K562 (cell line): ENCODE measurements at regions not wholly inside any gene's neighbourhood (a gene's known extent, or its start where the extent isn't known, plus 50 kb on each side); places are given as distances from the start of the nearest gene placed in this dataset.

Source experiments
- ATAC-seq: fragments of 200-7000 bp; cut with Tn5 transposase; 3 replicates; pipeline ENCODE4 v1.9.1; 2020; ENCODE audit warnings: moderate library complexity
- BruUV-seq: library from RNA; stranded (reverse); fragments of 400-500 nt; replicated peaks from 2 replicates; lab custom pipeline; 2021; lab: Mats Ljungman, UMichigan
- CTCF ChIA-PET: fragments of 300-600 bp; formaldehyde crosslinking; extraction: SDS; loops from one replicate; lab custom pipeline; 2021; ENCODE audit warnings: low intra/inter-chr PET ratio; lab: Yijun Ruan, JAX
- POLR2A ChIA-PET: fragments of 300-600, 350-650 bp; sonication (Branson Sonifier 250); formaldehyde crosslinking; extraction: SDS; loops from one replicate; lab custom pipeline; 2021; ENCODE audit warnings: antibody characterized with exemption, inconsistent platforms; lab: Yijun Ruan, JAX
- DNase-seq, 4 experiments: peaks; one replicate each; pipeline versions ENCODE4 v3.0.0 to v3.0.0-alpha.2; 2011 to 2018; ENCODE audit warnings: low spot score in 3 of 4, mixed read lengths in 3 of 4; ENCODE audit errors: extremely low read depth in 1 of 4
- FAIRE-seq: peaks from 2 replicates; lab custom pipeline; 2011; peaks lifted over from hg19 to GRCh38; lab: Jason Lieb, UNC
- H2AFZ ChIP-seq: 2 replicates; pipeline ENCODE4 v1.6.0; 2011; ENCODE audit warnings: low read depth, low read length, control low read depth, inconsistent platforms
- H3K27ac ChIP-seq: fragments of 200-600 bp; 3 replicates; pipeline ENCODE4 v1.8.0; 2011; ENCODE audit warnings: low read depth, mild to moderate bottlenecking, control low read depth, inconsistent platforms, low read length, moderate library complexity, mixed read lengths; ENCODE audit errors: extremely low read depth
- H3K27me3 ChIP-seq, 2 experiments: fragments of 300-600 bp in 1 of 2; 2 replicates in 1 of 2; 3 replicates in 1 of 2; pipeline versions ENCODE4 v1.6.0 to v1.8.0; 2011; ENCODE audit warnings: inconsistent platforms in 2 of 2, low read length in 2 of 2, mild to moderate bottlenecking in 1 of 2, mixed read lengths in 1 of 2, moderate library complexity in 1 of 2; ENCODE audit not compliant: control insufficient read depth in 2 of 2, insufficient read depth in 2 of 2
- H3K36me3 ChIP-seq: fragments of 300-600 bp; 3 replicates; pipeline ENCODE4 v1.8.0; 2011; ENCODE audit warnings: mild to moderate bottlenecking, low read length, inconsistent platforms; ENCODE audit not compliant: control insufficient read depth, insufficient read depth
- H3K4me1 ChIP-seq, 2 experiments: fragments of 200-600 bp in 1 of 2; replicated peaks in 1 of 2; 2 replicates in 1 of 2; 3 replicates in 1 of 2; pipeline versions ENCODE4 v1.5.1 to v1.8.0; 2011; ENCODE audit warnings: inconsistent platforms in 2 of 2, low read length in 2 of 2, mild to moderate bottlenecking in 1 of 2, mixed read lengths in 1 of 2, moderate library complexity in 1 of 2; ENCODE audit not compliant: control insufficient read depth in 2 of 2, insufficient read depth in 2 of 2
- H3K4me2 ChIP-seq: 2 replicates; pipeline ENCODE4 v1.6.1; 2011; ENCODE audit warnings: low read length, control low read depth, inconsistent platforms, mixed read lengths; ENCODE audit not compliant: insufficient read depth
- H3K4me3 ChIP-seq: fragments of 200-600 bp; sonication (generic), shearing (Covaris generic); 2 replicates; pipeline ENCODE4 v1.5.1; 2016; ENCODE audit warnings: control low read depth, inconsistent platforms
- H3K79me2 ChIP-seq: fragments of 200-600 bp; 3 replicates; pipeline ENCODE4 v1.8.0; 2011; ENCODE audit warnings: low read length, inconsistent platforms; ENCODE audit not compliant: control insufficient read depth, insufficient read depth
- H3K9ac ChIP-seq, 2 experiments: 2 replicates each; pipeline versions ENCODE4 v1.6.0 to v1.6.1; 2011; ENCODE audit warnings: low read depth in 2 of 2, low read length in 2 of 2, control low read depth in 1 of 2, inconsistent platforms in 1 of 2, mild to moderate bottlenecking in 1 of 2, mixed read lengths in 1 of 2; ENCODE audit not compliant: insufficient read depth in 1 of 2
- H3K9me1 ChIP-seq: one replicate; pipeline ENCODE4 v1.6.0; 2011; ENCODE audit warnings: inconsistent platforms, mild to moderate bottlenecking, low read length, moderate library complexity; ENCODE audit not compliant: control insufficient read depth, insufficient read depth
- H3K9me3 ChIP-seq: replicated peaks from 2 replicates; pipeline ENCODE4 v1.5.1; 2011; ENCODE audit warnings: low read depth, low read length, inconsistent platforms; ENCODE audit not compliant: control insufficient read depth, insufficient read depth
- H4K20me1 ChIP-seq: replicated peaks from 2 replicates; pipeline ENCODE4 v1.6.1; 2011; ENCODE audit warnings: low read length, inconsistent platforms, mixed read lengths; ENCODE audit not compliant: control insufficient read depth, insufficient read depth
- BCOR ChIP-seq: fragments of 450-650 bp; IDR thresholded peaks from 2 replicates; pipeline ENCODE4 v1.6.1; 2016
- HEY1 ChIP-seq: fragments of 250-450 bp; sonication (Bioruptor Pico); IDR thresholded peaks from 2 replicates; pipeline ENCODE4 v1.5.0; 2020; ENCODE audit warnings: mild to moderate bottlenecking, moderate library complexity, borderline replicate concordance
- MEF2D ChIP-seq: conservative IDR thresholded peaks from 2 replicates; pipeline ENCODE4 v1.6.1; 2016; ENCODE audit warnings: low read depth, missing genetic modification characterization, missing compliant biosample characterization
- RBM25 ChIP-seq: fragments of 200-400 bp; formaldehyde crosslinking; IDR thresholded peaks from 2 replicates; pipeline ENCODE4 v1.6.1; 2018; ENCODE audit warnings: low read length, low read depth, moderate library complexity; ENCODE audit not compliant: severe bottlenecking
- SRSF9 ChIP-seq: fragments of 200-400 bp; formaldehyde crosslinking; IDR thresholded peaks from 2 replicates; pipeline ENCODE4 v1.6.1; 2017; ENCODE audit warnings: low read depth, low read length, borderline replicate concordance
- TARDBP ChIP-seq: fragments of 450-650 bp; IDR thresholded peaks from 2 replicates; pipeline ENCODE4 v1.6.1; 2016
- TEAD1 ChIP-seq, 2 experiments: fragments of 450-650 bp in 1 of 2; sonication (generic) in 1 of 2; formaldehyde crosslinking; IDR thresholded peaks; 2 replicates each; pipeline versions ENCODE4 v1.4.0 to v1.8.0; 2020 to 2022; ENCODE audit warnings: mild to moderate bottlenecking in 2 of 2, missing genetic modification reagents in 1 of 2
- ZFP36 ChIP-seq: fragments of 150-350 bp; IDR thresholded peaks from 2 replicates; pipeline ENCODE4 v1.6.1; 2018; ENCODE audit warnings: low read length, low read depth; ENCODE audit not compliant: partially characterized antibody
- ZNF134 ChIP-seq: fragments of 250-450 bp; sonication (Bioruptor Pico); conservative IDR thresholded peaks from 2 replicates; pipeline ENCODE4 v1.4.0; 2020
- WGBS: fragments of 100-300 bp; shearing (Covaris generic); methylation state at CpG from one replicate; pipeline ENCODE4 v1.1.6; 2016; ENCODE audit warnings: low coverage, mixed read lengths; ENCODE audit not compliant: insufficient coverage; ENCODE audit errors: missing lambda C conversion rate; 5-methylcytosine and 5-hydroxymethylcytosine counted together
- in situ Hi-C: fragments of 300-500 bp; cut with MboI; formaldehyde crosslinking; loops from 4 replicates; pipeline ENCODE4 v1.15.0; 2018; ENCODE audit warnings: inconsistent platforms, mixed read lengths
- intact Hi-C: fragments of 100-400 bp; cut with micrococcal nuclease; formaldehyde crosslinking; loops from 2 replicates; pipeline ENCODE4 v1.14.2; 2022
- TF ChIP-seq, protein P1 (sequence below): sonication (generic); formaldehyde crosslinking; IDR thresholded peaks from 2 replicates; pipeline ENCODE4 v1.9.0; 2022; ENCODE audit warnings: mild to moderate bottlenecking, missing genetic modification reagents
- TF ChIP-seq, protein P2 (sequence below): fragments of 450-650 bp; conservative IDR thresholded peaks from 2 replicates; pipeline ENCODE4 v1.6.1; 2016; ENCODE audit warnings: missing genetic modification characterization, low read depth, mild to moderate bottlenecking, missing compliant biosample characterization, moderate library complexity
- TF ChIP-seq, protein P3 (sequence below): fragments of 250-450 bp; sonication (Bioruptor Pico); IDR thresholded peaks from 2 replicates; pipeline ENCODE4 v1.9.0; 2021; ENCODE audit warnings: mild to moderate bottlenecking

DNA sequence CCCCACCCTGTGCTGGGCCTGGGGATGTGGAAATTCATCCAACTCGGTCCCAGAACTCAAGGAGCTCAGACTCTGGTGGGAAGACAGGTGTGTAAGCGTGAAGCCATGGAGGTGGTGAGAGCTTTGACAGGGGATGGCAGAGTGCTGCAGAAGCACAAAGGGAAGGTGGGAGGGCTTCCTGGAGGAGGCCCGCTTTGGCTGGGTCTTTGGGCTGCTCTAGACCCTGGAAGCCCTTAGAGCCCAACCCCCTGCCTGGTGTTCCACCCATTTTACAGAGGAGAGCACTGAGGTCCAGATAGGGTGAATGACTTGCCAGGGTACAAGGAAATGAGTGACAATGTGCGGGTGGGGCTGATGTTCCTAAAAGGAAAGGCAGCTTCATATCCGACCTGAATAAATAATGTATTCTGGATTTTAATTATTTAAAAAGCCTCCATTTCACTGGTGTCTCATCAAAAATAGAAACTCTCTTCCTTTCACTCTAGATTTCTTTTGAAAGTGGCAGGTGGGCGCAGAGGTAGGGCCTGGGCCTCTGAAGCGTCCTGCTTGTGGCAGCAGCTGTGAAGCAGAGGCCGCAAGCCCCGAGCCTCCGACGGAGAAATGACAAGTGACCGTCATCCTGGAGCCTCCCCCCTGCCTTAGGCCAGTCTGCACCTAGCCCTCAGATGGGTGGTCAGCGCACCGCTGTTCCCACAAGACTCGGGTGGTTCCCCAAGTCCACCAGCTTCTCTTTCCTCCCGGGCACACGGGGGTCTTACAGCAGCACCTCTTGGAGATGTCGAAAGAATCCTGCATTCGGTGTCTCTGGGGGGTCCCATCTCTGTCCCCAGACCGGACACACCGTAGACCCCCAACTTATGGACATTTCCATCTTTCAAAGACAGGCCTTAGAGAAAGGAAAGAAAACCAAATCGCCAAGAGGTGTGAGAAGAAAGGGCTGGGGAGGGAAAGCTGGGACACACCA, 71.0 kb upstream of the TAF1B start:
- Histone ChIP-seq H3K4me1 (peaks cover 17 to 52% of the 10 kb centered on the region in 2 experiments; a peak in 4 of 5 replicates), H3K36me3 (no peaks in the 10 kb centered on the region), H3K9me3 (no peaks in the 10 kb centered on the region), H3K79me2 (no peaks in the 10 kb centered on the region), H3K27ac (no peak overlapping the region), H4K20me1 (no peaks in the 10 kb centered on the region), H2AFZ (no peak overlapping the region), H3K4me3 (no peak overlapping the region), H3K27me3 (no peaks in the 10 kb centered on the region; a peak in 1 of 5 replicates), H3K4me2 (no peak overlapping the region), H3K9me1 (no peaks in the 10 kb centered on the region)
- ATAC-seq, result no peak
- no peak for FAIRE-seq
- no TSS peak for BruUV-seq
- intact Hi-C loops, result loop anchor here (10.0 kb wide), 1 partner anchor 288 kb away; no protein-coding TSS in a partner anchor
- ChIA-PET POLR2A (interaction anchor here (0.6 to 1.4 kb wide), 2 partner anchors 12 to 22 kb away, joined by 3 to 4 read pairs; no protein-coding TSS in a partner anchor), CTCF (no interaction called here)
- in situ Hi-C loops, result no loop called here
- 47% methylated on average over 22 of the region's 22 CpGs for WGBS
- TF ChIP-seq, protein P1, sequence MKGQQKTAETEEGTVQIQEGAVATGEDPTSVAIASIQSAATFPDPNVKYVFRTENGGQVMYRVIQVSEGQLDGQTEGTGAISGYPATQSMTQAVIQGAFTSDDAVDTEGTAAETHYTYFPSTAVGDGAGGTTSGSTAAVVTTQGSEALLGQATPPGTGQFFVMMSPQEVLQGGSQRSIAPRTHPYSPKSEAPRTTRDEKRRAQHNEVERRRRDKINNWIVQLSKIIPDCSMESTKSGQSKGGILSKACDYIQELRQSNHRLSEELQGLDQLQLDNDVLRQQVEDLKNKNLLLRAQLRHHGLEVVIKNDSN (CRISPR knock-in tag), result no peak
- TF ChIP-seq ZNF134 (CRISPR knock-in tag) (no peak), SRSF9 (no peak), TEAD1 (CRISPR knock-in tag; IDR thresholded peaks at IDR 0.05) (no peak), RBM25 (peak; percentile 54), MEF2D (tag) (no peak), BCOR (0 out of 2 replicates have a peak, but pooled peaks have one; percentile 23), TARDBP (no peak), HEY1 (CRISPR knock-in tag) (no peak), ZFP36 (peak; percentile 62)
- TF ChIP-seq, protein P2, sequence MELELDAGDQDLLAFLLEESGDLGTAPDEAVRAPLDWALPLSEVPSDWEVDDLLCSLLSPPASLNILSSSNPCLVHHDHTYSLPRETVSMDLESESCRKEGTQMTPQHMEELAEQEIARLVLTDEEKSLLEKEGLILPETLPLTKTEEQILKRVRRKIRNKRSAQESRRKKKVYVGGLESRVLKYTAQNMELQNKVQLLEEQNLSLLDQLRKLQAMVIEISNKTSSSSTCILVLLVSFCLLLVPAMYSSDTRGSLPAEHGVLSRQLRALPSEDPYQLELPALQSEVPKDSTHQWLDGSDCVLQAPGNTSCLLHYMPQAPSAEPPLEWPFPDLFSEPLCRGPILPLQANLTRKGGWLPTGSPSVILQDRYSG (tag), result no peak
- TF ChIP-seq, protein P3, sequence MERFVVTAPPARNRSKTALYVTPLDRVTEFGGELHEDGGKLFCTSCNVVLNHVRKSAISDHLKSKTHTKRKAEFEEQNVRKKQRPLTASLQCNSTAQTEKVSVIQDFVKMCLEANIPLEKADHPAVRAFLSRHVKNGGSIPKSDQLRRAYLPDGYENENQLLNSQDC (CRISPR knock-in tag), result no peak
- TF ChIP-seq, all 486 proteins: peak for 3
- DNase-seq, result no peak
- 0 out of 4 replicates have a peak overlapping the region, but pooled peaks of 1 of the 2 experiments have one; percentile 55 for H3K9ac ChIP-seq
